ENCODE measurements at regions not wholly inside any gene's neighbourhood (a gene's known extent, or its start where the extent isn't known, plus 50 kb on each side); places are given as distances from the start of the nearest gene placed in this dataset.

GRCh38 chr6:99186417-99186816 is 163.1 kb downstream of the FAXC start:
- DNase-seq (ENCODE audit: low read depth), result no peak
- TF ChIP-seq, protein P1, sequence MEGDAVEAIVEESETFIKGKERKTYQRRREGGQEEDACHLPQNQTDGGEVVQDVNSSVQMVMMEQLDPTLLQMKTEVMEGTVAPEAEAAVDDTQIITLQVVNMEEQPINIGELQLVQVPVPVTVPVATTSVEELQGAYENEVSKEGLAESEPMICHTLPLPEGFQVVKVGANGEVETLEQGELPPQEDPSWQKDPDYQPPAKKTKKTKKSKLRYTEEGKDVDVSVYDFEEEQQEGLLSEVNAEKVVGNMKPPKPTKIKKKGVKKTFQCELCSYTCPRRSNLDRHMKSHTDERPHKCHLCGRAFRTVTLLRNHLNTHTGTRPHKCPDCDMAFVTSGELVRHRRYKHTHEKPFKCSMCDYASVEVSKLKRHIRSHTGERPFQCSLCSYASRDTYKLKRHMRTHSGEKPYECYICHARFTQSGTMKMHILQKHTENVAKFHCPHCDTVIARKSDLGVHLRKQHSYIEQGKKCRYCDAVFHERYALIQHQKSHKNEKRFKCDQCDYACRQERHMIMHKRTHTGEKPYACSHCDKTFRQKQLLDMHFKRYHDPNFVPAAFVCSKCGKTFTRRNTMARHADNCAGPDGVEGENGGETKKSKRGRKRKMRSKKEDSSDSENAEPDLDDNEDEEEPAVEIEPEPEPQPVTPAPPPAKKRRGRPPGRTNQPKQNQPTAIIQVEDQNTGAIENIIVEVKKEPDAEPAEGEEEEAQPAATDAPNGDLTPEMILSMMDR (IDR thresholded peaks at IDR 0.05; ENCODE audit: control insufficient read depth, insufficient read depth, low read depth, low read length, missing control alignments), result no peak
- H3K4me3 ChIP-seq (ENCODE audit: control insufficient read depth, low read depth, low read length), result no peak overlapping the region

GRCh38 chr6:99185525-99185924 is 163.9 kb downstream of the FAXC start:
- DNase-seq (ENCODE audit: low read depth), result no peak
- no peak overlapping the region for H3K4me3 ChIP-seq (ENCODE audit: control insufficient read depth, low read depth, low read length)
- TF ChIP-seq, protein P1 (IDR thresholded peaks at IDR 0.05; ENCODE audit: control insufficient read depth, insufficient read depth, low read depth, low read length, missing control alignments), result no peak

DNA sequence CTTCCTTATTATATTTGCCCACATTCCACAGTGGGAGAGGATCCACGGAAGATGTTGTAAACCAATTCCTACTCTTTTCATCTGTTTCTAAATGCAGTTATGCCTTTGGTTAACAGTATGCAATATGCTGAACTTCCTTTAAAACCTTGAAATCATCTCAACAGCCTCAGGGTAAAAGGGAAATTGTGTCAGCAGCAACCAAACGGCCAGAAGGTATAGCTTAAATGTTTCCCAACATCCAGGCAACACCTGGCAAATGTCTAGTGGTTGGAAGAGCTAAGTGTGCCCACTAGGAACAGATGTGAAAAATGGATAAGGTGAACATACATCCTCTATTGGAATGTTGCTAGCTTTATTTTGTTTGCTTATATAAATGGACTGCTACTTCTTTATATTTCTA is 164.8 kb downstream of the FAXC start:
- TF ChIP-seq, protein P1 (IDR thresholded peaks at IDR 0.05; ENCODE audit: control insufficient read depth, insufficient read depth, low read depth, low read length, missing control alignments), result no peak
- H3K4me3 ChIP-seq (ENCODE audit: control insufficient read depth, low read depth, low read length), result no peak overlapping the region
- DNase-seq (ENCODE audit: low read depth), result no peak

- H3K4me3 ChIP-seq (ENCODE audit: control insufficient read depth, low read depth, low read length), result no peak overlapping the region
- TF ChIP-seq, protein P1 (IDR thresholded peaks at IDR 0.05; ENCODE audit: control insufficient read depth, insufficient read depth, low read depth, low read length, missing control alignments), result no peak
- DNase-seq (ENCODE audit: low read depth), result no peak
Observed at GRCh38 chr6:99183066-99183465, 166.4 kb downstream of the FAXC start.

DNA sequence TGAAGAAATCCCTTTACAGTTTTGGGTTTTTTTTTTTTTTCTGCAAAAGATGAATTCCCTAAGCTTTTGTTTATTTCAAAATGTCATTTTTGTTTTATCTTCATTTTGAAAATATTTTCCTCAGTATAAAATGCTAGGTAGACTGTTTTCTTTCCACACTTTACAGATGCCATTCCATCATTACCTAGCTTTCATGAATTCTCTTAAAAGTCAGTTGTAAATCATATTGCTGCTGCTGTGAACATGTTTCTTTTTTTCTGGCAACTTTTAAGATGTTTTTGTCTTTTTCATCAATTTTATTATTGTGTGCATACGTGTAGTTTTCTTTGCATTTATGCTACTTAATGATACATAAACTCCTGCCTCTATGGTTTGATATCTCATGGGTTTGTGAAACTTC is 168.3 kb downstream of the FAXC start:
- TF ChIP-seq, protein P1 (IDR thresholded peaks at IDR 0.05; ENCODE audit: control insufficient read depth, insufficient read depth, low read depth, low read length, missing control alignments), result no peak

GRCh38 chr6:99178168-99178567 is 171.3 kb downstream of the FAXC start:
- no peak overlapping the region for H3K4me3 ChIP-seq (ENCODE audit: control insufficient read depth, low read depth, low read length)
- TF ChIP-seq, protein P1 (IDR thresholded peaks at IDR 0.05; ENCODE audit: control insufficient read depth, insufficient read depth, low read depth, low read length, missing control alignments), result no peak
- no peak for DNase-seq (ENCODE audit: low read depth)

More for the DNA sequence above, 168.3 kb downstream of the FAXC start:
- H3K4me3 ChIP-seq (ENCODE audit: control insufficient read depth, low read depth, low read length), result no peak overlapping the region
- no peak for DNase-seq (ENCODE audit: low read depth)

DNA sequence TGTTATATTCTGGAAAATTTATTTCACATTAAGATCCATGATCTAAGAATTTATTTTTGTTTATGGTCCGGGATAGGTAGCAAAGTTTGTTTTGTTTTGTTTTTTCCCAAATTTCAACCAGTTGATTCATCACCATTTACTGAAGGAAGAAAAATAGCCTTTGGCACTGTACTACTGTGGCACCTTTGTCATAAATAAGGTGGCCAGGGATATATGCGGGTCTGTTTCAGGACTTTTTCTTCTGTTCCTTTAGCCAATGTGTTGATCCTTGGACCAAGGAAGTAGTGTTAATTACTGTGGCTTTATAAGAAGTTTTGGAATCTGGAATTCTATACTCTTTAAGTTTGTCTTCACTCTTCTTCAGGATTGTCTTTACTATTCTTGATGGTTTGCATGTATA is 171.7 kb downstream of the FAXC start:
- TF ChIP-seq, protein P1 (IDR thresholded peaks at IDR 0.05; ENCODE audit: control insufficient read depth, insufficient read depth, low read depth, low read length, missing control alignments), result no peak
- H3K4me3 ChIP-seq (ENCODE audit: control insufficient read depth, low read depth, low read length), result no peak overlapping the region
- no peak for DNase-seq (ENCODE audit: low read depth)
